C4-2B (cell line): ENCODE measurements at regions not wholly inside any gene's neighbourhood (a gene's known extent, or its start where the extent isn't known, plus 50 kb on each side); places are given as distances from the start of the nearest gene placed in this dataset.

ENCODE experiments used
- CTCF ChIP-seq: fragments of 450-650 bp; conservative IDR thresholded peaks from 2 replicates; pipeline ENCODE4 v1.5.1; 2017; ENCODE audit warnings: mild to moderate bottlenecking
- ZFX ChIP-seq: fragments of 450-650 bp; IDR thresholded peaks from 2 replicates; pipeline ENCODE4 v1.6.1; 2017

- TF ChIP-seq CTCF (no peak), ZFX (no peak)
Observed at GRCh38 chr11:92382311-92382710, 157.7 kb downstream of the FAT3 start.
